ENCODE measurements at regions not wholly inside any gene's neighbourhood (a gene's known extent, or its start where the extent isn't known, plus 50 kb on each side); places are given as distances from the start of the nearest gene placed in this dataset.

DNA sequence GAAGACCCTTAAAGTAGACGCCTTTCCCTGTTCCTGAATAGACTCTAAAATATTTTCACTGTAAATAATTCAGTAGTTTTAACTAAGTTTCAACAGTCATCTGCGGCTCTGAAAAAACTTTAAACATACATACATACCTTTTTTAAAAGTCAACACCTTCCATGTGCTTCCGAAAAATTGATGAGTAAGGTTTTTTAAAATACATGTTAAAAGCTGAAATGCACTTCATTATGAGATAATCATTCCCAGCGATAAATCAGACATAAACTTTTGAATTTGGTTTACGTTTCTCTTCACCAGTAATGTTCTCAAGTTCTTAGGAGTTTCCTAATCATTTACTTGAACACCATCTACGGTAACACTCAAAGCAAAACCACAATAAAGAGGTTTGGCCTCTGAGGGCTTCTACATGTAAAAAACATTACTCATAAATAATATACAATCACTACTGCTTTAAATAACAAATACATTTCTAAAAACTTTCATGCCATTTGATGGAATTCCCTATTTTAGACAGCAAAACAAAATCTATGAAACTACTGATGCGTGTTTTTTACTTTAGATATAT lies 403.5 kb downstream of the SHQ1 start:
- peaks cover 38% of the 10 kb centered on the region for H3K4me1 ChIP-seq (ENCODE audit: low read length)
- H3K79me2 ChIP-seq (ENCODE audit: low read length), result 0 out of 2 replicates have a peak, but pooled peaks cover 3% of the 10 kb centered on the region
- no peaks in the 10 kb centered on the region for H3K9me2 ChIP-seq (replicated peaks; ENCODE audit: insufficient read depth, low read length)
- no peak overlapping the region for H3K4me2 ChIP-seq (ENCODE audit: low read depth, low read length, poor library complexity, severe bottlenecking)
- H3K9ac ChIP-seq (ENCODE audit: low read length), result no peak overlapping the region
- no peak overlapping the region for H3K27ac ChIP-seq (ENCODE audit: low read length)
- H2AFZ ChIP-seq (ENCODE audit: low read length), result no peak overlapping the region
- no peak for DNase-seq
- H4K20me1 ChIP-seq (ENCODE audit: insufficient read depth, low read depth, low read length), result peaks cover 64% of the 10 kb centered on the region
- no peaks in the 10 kb centered on the region for H3K9me3 ChIP-seq (ENCODE audit: low read length)
- no peaks in the 10 kb centered on the region for H3K27me3 ChIP-seq (ENCODE audit: low read length)
- H3K4me3 ChIP-seq (ENCODE audit: low read length), result no peak overlapping the region
- H3K36me3 ChIP-seq (ENCODE audit: insufficient read depth, low read length), result no peaks in the 10 kb centered on the region

DNA sequence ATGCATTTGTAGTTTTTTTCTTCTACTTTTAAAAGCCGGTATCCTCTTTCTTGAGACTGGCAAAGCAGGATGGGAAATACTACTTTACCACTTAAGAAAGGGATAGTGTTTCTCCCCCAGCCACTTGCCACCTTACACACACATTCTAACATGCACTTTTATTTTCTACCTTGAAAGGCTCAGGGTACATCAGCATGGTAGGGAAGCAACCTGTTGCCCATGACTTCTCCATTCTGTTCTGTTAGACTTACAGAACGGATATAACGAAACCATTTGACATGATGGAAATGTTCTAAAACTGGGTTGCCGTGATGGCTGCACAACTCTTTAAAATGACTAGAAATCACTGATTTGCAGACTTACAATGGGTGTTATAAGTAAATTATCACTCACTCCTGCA lies 405.5 kb downstream of the SHQ1 start:
- Histone ChIP-seq H2AFZ (ENCODE audit: low read length) (no peak overlapping the region), H3K4me2 (ENCODE audit: low read depth, low read length, poor library complexity, severe bottlenecking) (no peak overlapping the region), H4K20me1 (ENCODE audit: insufficient read depth, low read depth, low read length) (peaks cover 79% of the 10 kb centered on the region), H3K4me1 (ENCODE audit: low read length) (peaks cover 37% of the 10 kb centered on the region), H3K27me3 (ENCODE audit: low read length) (no peaks in the 10 kb centered on the region), H3K9ac (ENCODE audit: low read length) (no peak overlapping the region), H3K27ac (ENCODE audit: low read length) (no peak overlapping the region), H3K36me3 (ENCODE audit: insufficient read depth, low read length) (no peaks in the 10 kb centered on the region), H3K4me3 (ENCODE audit: low read length) (no peak overlapping the region), H3K79me2 (ENCODE audit: low read length) (0 out of 2 replicates have a peak, but pooled peaks cover 3% of the 10 kb centered on the region), H3K9me3 (ENCODE audit: low read length) (no peaks in the 10 kb centered on the region), H3K9me2 (replicated peaks; ENCODE audit: insufficient read depth, low read length) (no peaks in the 10 kb centered on the region)
- DNase-seq, result no peak

DNA sequence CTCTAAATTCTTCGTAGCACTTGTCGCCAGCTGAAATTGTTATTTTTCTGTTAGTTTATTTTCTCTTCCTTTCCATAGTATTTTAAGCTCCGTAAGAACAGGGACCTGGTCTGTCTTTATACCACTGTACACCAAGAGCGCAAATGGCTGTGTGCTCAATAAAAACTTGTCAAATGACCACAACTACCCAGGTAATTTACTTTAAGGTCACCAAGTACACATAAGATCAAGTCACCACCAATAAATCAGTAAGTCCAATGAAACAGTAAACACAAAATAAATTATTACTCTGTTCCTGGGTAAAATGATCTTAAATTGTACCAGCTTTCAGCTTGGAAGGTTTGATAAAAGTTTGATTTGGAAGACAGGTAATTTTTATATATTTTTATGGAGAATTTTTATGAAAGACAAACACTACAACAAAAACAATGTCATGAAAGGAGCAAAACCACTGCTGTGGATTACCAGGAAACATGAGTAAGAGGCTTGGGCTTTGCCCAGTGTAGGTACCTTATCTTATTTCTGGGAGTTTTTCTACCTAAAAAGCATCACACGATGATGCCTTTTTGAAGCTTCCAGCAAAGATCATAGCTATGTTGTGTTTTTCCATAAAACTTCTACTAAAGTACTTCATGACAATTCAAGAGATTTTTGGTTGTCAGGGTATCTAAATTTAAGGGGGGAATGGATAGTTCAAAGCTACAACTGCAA lies 406.8 kb downstream of the SHQ1 start:
- Histone ChIP-seq H3K4me1 (ENCODE audit: low read length) (peaks cover 29% of the 10 kb centered on the region), H3K79me2 (ENCODE audit: low read length) (0 out of 2 replicates have a peak, but pooled peaks cover 3% of the 10 kb centered on the region), H3K9me3 (ENCODE audit: low read length) (no peaks in the 10 kb centered on the region), H3K9me2 (replicated peaks; ENCODE audit: insufficient read depth, low read length) (no peaks in the 10 kb centered on the region), H3K9ac (ENCODE audit: low read length) (no peak overlapping the region), H3K27ac (ENCODE audit: low read length) (no peak overlapping the region), H3K4me2 (ENCODE audit: low read depth, low read length, poor library complexity, severe bottlenecking) (no peak overlapping the region), H4K20me1 (ENCODE audit: insufficient read depth, low read depth, low read length) (peaks cover 91% of the 10 kb centered on the region), H3K27me3 (ENCODE audit: low read length) (no peaks in the 10 kb centered on the region), H3K36me3 (ENCODE audit: insufficient read depth, low read length) (no peaks in the 10 kb centered on the region), H3K4me3 (ENCODE audit: low read length) (no peak overlapping the region), H2AFZ (ENCODE audit: low read length) (no peak overlapping the region)
- DNase-seq, result no peak

DNA sequence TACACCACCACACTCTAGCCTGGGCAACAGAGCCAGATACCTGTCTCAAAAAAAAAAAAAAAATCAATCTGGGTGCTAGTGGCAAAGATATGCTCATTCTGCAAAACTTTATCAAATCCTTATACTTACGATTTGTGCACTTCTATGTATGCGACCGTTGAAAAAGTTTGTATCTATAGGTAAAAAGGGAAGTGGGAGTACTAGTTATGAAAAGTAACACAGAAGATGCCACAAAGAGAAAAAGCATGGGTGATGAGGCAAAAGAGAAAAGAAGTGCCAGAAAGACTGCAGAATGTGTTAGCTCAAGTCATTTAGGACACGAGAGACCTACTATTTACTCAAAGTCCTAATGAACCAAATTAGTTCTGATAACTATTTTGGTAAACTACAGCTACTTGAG lies 407.8 kb downstream of the SHQ1 start:
- Histone ChIP-seq H3K36me3 (ENCODE audit: insufficient read depth, low read length) (no peaks in the 10 kb centered on the region), H3K4me1 (ENCODE audit: low read length) (peaks cover 20% of the 10 kb centered on the region), H3K9me3 (ENCODE audit: low read length) (no peaks in the 10 kb centered on the region), H3K9me2 (replicated peaks; ENCODE audit: insufficient read depth, low read length) (no peaks in the 10 kb centered on the region), H3K4me3 (ENCODE audit: low read length) (no peak overlapping the region), H3K27ac (ENCODE audit: low read length) (no peak overlapping the region), H2AFZ (ENCODE audit: low read length) (no peak overlapping the region), H3K27me3 (ENCODE audit: low read length) (no peaks in the 10 kb centered on the region), H3K9ac (ENCODE audit: low read length) (no peak overlapping the region), H3K4me2 (ENCODE audit: low read depth, low read length, poor library complexity, severe bottlenecking) (no peak overlapping the region), H4K20me1 (ENCODE audit: insufficient read depth, low read depth, low read length) (peaks cover 85% of the 10 kb centered on the region), H3K79me2 (ENCODE audit: low read length) (0 out of 2 replicates have a peak, but pooled peaks cover 3% of the 10 kb centered on the region)
- no peak for DNase-seq

DNA sequence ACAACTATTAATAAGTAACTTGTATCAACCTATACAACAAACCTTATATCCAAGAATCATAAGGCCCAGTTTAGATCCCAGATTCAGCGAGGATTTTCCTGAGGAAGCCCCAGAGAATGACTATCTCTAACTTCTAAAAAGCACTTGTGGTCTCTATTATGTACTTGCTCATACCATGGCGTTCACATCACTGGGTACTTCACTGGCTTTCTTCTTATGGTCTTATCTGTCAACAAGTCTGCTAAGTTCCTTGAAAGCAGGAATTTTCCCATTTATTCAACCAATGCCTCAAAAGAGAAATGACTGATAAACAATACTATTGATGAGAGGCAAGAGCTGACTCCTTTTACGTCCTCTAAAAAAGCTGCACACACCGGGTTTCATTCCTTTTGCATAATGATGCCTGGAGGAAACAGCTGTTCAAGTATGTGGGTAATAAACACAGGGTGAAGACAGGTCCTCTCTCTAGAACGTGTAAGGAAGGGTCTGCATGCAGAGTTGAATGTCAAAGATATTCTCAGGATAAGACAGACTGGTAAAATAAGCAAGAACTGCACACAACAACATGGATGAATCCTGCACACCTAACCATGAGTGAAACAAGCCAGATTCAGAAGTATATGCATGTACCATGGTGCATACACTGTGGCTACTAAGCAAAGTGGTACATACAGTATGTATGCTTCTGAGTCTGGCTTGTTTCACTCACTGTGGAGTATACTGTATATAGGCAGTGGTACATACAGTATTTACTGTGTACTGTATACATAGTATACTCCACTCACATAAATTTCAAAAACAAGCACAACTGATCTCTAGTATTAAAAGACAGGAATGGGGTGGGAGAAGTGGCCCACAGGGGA lies 408.7 kb downstream of the SHQ1 start:
- peaks cover 79% of the 10 kb centered on the region for H4K20me1 ChIP-seq (ENCODE audit: insufficient read depth, low read depth, low read length)
- no peak overlapping the region for H3K4me2 ChIP-seq (ENCODE audit: low read depth, low read length, poor library complexity, severe bottlenecking)
- peaks cover 10% of the 10 kb centered on the region for H3K4me1 ChIP-seq (ENCODE audit: low read length)
- no peak for DNase-seq
- H3K27me3 ChIP-seq (ENCODE audit: low read length), result no peaks in the 10 kb centered on the region
- no peaks in the 10 kb centered on the region for H3K9me2 ChIP-seq (replicated peaks; ENCODE audit: insufficient read depth, low read length)
- no peaks in the 10 kb centered on the region for H3K36me3 ChIP-seq (ENCODE audit: insufficient read depth, low read length)
- H2AFZ ChIP-seq (ENCODE audit: low read length), result no peak overlapping the region
- 0 out of 2 replicates have a peak, but pooled peaks cover 3% of the 10 kb centered on the region for H3K79me2 ChIP-seq (ENCODE audit: low read length)
- no peak overlapping the region for H3K27ac ChIP-seq (ENCODE audit: low read length)
- H3K4me3 ChIP-seq (ENCODE audit: low read length), result no peak overlapping the region
- H3K9ac ChIP-seq (ENCODE audit: low read length), result no peak overlapping the region
- no peaks in the 10 kb centered on the region for H3K9me3 ChIP-seq (ENCODE audit: low read length)

DNA sequence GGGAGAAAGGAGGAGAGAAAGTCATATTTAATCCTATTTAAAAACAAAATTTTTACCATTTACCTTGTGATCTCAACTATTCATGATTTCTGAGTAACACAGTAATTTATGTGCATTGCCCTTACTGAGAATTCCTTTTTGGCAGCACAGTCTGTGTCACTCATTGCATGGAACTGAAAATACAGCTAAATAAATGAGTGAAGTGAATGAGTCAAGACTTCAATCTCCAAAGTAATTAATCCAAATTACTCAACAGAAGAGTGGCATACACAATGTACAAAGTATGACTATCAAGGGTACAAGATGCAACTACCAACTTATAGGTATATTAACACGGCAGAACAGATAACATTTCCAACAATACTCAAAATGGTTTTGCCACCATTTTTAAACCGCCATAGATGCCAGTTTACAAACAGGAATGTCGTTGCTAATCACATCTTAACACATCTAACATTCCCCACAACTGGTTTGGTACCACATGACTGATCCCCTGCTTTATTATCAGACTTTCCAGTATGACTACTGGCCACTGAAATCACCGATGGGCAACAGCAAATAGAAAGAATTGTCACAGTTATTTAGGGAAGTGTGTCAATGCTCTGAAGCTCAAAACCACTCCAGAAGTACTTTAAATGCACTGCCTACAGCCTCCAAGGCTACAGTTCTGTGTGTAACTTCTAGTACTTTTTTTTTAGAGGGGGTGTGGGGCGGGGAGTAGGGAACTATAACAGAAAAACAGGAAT lies 410.4 kb downstream of the SHQ1 start:
- Histone ChIP-seq H3K4me2 (ENCODE audit: low read depth, low read length, poor library complexity, severe bottlenecking) (no peak overlapping the region), H3K9ac (ENCODE audit: low read length) (no peak overlapping the region), H2AFZ (ENCODE audit: low read length) (no peak overlapping the region), H3K4me1 (ENCODE audit: low read length) (peaks cover 7% of the 10 kb centered on the region), H3K27me3 (ENCODE audit: low read length) (no peaks in the 10 kb centered on the region), H3K9me2 (replicated peaks; ENCODE audit: insufficient read depth, low read length) (no peaks in the 10 kb centered on the region), H3K27ac (ENCODE audit: low read length) (no peak overlapping the region), H3K9me3 (ENCODE audit: low read length) (no peaks in the 10 kb centered on the region), H3K36me3 (ENCODE audit: insufficient read depth, low read length) (no peaks in the 10 kb centered on the region), H3K4me3 (ENCODE audit: low read length) (no peak overlapping the region), H3K79me2 (ENCODE audit: low read length) (0 out of 2 replicates have a peak, but pooled peaks cover 2% of the 10 kb centered on the region), H4K20me1 (ENCODE audit: insufficient read depth, low read depth, low read length) (peaks cover 77% of the 10 kb centered on the region)
- DNase-seq, result no peak

DNA sequence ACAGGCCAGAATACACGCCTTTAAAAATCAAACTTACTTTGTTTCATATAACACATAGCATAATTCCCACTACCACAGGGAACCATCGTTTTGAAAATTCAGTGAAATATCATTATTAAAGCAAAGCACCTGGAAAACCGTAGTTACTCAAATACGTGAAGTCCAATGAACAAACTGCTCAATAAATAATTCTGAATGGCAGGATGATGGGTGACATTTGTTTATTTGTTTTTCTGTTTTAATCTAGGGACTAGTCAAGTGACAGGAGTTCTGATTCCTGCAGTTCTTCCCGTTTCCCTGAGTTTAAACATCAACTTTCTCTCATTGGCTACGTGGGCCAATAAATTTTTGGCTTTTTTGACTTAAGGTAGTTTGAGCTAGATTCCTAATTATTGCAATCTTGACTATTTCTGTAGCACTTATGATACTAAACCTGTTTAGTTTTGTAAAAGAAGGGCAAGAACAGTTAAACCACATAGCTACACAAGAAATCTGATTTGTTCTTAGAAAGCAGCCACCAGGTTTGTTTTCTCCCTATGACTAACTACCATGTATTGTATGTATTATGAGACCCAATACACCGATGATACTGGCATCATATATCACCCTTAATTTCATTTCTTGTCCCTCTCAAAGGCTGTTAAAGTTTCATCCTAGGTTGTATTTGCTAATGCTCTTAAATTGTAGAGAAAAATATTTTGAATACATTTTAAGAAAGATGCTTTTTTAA lies 411.2 kb downstream of the SHQ1 start:
- 0 out of 2 replicates have a peak, but pooled peaks cover 3% of the 10 kb centered on the region for H3K79me2 ChIP-seq (ENCODE audit: low read length)
- H3K4me3 ChIP-seq (ENCODE audit: low read length), result no peak overlapping the region
- peaks cover 78% of the 10 kb centered on the region for H4K20me1 ChIP-seq (ENCODE audit: insufficient read depth, low read depth, low read length)

More for the DNA sequence above, 411.2 kb downstream of the SHQ1 start:
- Histone ChIP-seq H3K36me3 (ENCODE audit: insufficient read depth, low read length) (no peaks in the 10 kb centered on the region), H3K27ac (ENCODE audit: low read length) (no peak overlapping the region), H3K9me3 (ENCODE audit: low read length) (no peaks in the 10 kb centered on the region), H3K27me3 (ENCODE audit: low read length) (no peaks in the 10 kb centered on the region), H3K9ac (ENCODE audit: low read length) (no peak overlapping the region), H3K4me2 (ENCODE audit: low read depth, low read length, poor library complexity, severe bottlenecking) (no peak overlapping the region), H3K4me1 (ENCODE audit: low read length) (peaks cover 7% of the 10 kb centered on the region), H2AFZ (ENCODE audit: low read length) (no peak overlapping the region), H3K9me2 (replicated peaks; ENCODE audit: insufficient read depth, low read length) (no peaks in the 10 kb centered on the region)
- DNase-seq, result no peak
